ENCODE measurements at regions not wholly inside any gene's neighbourhood (a gene's known extent, or its start where the extent isn't known, plus 50 kb on each side); places are given as distances from the start of the nearest gene placed in this dataset.

DNA sequence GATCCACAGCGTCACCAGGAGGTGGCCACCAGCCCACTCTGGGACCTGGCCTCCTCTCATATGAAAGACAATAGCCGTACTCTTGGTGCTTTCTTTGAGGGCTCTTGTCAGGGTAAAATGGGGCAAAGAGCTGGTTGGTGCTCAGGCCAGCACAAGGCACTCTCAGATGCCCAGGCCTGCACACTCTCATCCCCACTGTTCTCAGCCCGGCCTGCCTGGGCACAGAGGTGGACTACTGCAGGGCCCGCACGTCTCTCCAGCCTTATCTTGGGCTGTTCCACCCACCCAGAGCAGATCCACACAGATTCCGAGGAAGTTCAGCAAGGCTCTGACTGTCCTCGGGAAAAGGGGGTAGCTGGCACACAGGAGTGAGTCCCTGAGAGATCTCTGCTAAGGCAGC, 122.8 kb upstream of the PRR20G start:
- peaks cover 8% of the 10 kb centered on the region for H3K27me3 Mint-ChIP-seq (ENCODE audit: unreplicated experiment)
- no peaks in the 10 kb centered on the region for H3K9me3 Mint-ChIP-seq (ENCODE audit: unreplicated experiment)
- DNase-seq (ENCODE audit: low spot score), result no peak
- TF ChIP-seq, protein P1, sequence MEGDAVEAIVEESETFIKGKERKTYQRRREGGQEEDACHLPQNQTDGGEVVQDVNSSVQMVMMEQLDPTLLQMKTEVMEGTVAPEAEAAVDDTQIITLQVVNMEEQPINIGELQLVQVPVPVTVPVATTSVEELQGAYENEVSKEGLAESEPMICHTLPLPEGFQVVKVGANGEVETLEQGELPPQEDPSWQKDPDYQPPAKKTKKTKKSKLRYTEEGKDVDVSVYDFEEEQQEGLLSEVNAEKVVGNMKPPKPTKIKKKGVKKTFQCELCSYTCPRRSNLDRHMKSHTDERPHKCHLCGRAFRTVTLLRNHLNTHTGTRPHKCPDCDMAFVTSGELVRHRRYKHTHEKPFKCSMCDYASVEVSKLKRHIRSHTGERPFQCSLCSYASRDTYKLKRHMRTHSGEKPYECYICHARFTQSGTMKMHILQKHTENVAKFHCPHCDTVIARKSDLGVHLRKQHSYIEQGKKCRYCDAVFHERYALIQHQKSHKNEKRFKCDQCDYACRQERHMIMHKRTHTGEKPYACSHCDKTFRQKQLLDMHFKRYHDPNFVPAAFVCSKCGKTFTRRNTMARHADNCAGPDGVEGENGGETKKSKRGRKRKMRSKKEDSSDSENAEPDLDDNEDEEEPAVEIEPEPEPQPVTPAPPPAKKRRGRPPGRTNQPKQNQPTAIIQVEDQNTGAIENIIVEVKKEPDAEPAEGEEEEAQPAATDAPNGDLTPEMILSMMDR (IDR thresholded peaks at IDR 0.05; ENCODE audit: unreplicated experiment), result no peak
- no peaks in the 10 kb centered on the region for H3K36me3 Mint-ChIP-seq (ENCODE audit: low read depth, unreplicated experiment)
- H3K4me3 Mint-ChIP-seq (ENCODE audit: unreplicated experiment), result no peak overlapping the region
- H3K4me1 Mint-ChIP-seq (ENCODE audit: unreplicated experiment), result peaks cover 8% of the 10 kb centered on the region
- H3K27ac Mint-ChIP-seq (ENCODE audit: unreplicated experiment), result no peak overlapping the region

DNA sequence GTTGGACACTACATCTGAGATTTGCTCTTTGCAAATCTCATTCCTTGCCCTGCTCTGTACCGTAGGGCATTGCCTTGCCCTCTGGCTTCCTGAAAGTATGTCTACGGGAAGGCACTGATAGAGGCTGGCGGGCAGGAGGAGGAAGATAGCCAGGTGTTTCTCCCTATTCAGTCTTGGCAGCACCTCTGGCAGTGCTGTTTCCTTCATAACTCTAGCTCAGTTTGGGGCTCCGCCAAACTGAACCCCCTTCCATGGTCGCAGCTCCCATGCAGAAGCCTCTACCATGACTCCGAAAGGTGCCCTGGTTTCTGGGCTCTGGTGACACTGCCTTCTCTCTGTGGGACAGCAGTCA, 122.3 kb upstream of the PRR20G start:
- Mint-ChIP-seq H3K27me3 (ENCODE audit: unreplicated experiment) (peaks cover 8% of the 10 kb centered on the region), H3K27ac (ENCODE audit: unreplicated experiment) (no peak overlapping the region), H3K9me3 (ENCODE audit: unreplicated experiment) (no peaks in the 10 kb centered on the region), H3K4me3 (ENCODE audit: unreplicated experiment) (no peak overlapping the region), H3K4me1 (ENCODE audit: unreplicated experiment) (peaks cover 8% of the 10 kb centered on the region), H3K36me3 (ENCODE audit: low read depth, unreplicated experiment) (no peaks in the 10 kb centered on the region)
- TF ChIP-seq, protein P1 (IDR thresholded peaks at IDR 0.05; ENCODE audit: unreplicated experiment), result no peak
- no peak for DNase-seq (ENCODE audit: low spot score)

DNA sequence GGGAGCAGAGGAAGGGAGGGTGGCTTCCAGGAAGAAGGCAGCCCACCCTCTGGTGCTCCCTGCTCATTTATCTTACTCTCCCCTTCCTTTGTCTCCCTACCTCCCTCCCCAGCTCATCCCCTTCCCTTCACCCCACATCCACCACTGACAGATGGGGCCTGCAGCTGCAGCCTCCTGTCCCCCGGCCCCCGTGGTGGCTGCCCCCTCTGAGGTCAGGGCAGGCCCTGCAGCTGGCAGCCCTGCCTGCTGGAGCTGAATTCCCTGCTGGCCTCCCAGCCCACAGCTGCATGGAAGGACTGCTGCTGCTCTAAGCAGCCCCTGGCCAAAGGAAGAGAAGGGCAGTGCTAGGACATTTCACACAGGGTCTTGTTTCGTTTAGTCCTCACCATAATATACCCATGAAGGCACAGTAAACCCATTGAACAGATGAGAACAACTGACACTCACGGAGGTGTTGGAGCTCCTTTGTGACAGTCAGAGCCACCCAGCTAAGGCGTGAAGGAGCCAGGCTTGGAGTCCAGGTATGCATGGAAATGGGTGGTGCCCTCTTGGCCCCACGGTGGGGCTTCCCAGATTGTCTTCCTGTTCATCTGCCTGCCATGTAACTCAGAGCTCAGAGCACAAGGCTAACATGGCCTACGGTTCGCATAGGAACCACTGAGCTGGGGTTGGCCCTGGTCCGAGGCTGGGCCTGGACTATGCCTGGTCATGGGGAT, 121.7 kb upstream of the PRR20G start:
- no peak for DNase-seq (ENCODE audit: low spot score)
- Mint-ChIP-seq H3K4me1 (ENCODE audit: unreplicated experiment) (peaks cover 8% of the 10 kb centered on the region), H3K4me3 (ENCODE audit: unreplicated experiment) (no peak overlapping the region), H3K36me3 (ENCODE audit: low read depth, unreplicated experiment) (no peaks in the 10 kb centered on the region), H3K27ac (ENCODE audit: unreplicated experiment) (peak overlapping the region; percentile 13), H3K9me3 (ENCODE audit: unreplicated experiment) (no peaks in the 10 kb centered on the region), H3K27me3 (ENCODE audit: unreplicated experiment) (peaks cover 8% of the 10 kb centered on the region)
- TF ChIP-seq, protein P1 (IDR thresholded peaks at IDR 0.05; ENCODE audit: unreplicated experiment), result no peak

DNA sequence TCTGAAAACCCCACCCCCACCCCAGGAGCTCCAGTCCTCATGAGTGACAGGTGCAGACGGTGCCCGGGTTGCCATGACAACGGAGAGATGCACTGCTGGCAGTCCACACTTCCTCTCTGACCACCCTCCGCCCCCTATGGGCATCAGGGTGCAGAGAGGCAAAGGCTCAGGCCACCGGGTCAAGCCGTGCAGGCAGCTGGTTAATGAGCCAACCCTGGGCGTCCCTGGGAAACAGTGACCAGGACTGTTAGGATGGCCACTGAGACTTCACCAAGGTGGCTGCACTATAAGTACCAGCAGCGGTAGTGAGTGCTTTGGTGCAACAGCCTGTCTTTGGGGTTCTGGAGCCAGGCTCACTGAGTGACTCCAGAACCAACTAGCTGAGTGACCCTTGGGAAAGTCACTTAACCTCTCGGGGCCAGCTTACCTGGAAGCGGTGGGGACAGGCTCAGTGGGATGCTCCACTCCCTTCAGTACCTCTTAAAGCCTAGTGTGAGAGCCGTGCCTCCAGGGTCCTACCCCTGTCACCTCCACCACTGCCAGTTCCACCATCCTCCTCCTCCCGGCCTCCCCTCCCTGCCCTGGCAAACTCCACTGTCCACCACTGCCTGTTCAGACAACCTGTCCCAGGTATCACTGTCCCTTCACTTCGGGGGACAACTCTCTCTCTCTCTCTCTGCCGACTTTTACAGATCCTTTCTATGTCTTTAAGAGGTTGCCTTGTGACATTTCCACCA, 121.0 kb upstream of the PRR20G start:
- H3K36me3 Mint-ChIP-seq (ENCODE audit: low read depth, unreplicated experiment), result no peaks in the 10 kb centered on the region
- TF ChIP-seq, protein P1 (IDR thresholded peaks at IDR 0.05; ENCODE audit: unreplicated experiment), result no peak
- H3K9me3 Mint-ChIP-seq (ENCODE audit: unreplicated experiment), result no peaks in the 10 kb centered on the region
- no peak overlapping the region for H3K4me3 Mint-ChIP-seq (ENCODE audit: unreplicated experiment)
- H3K4me1 Mint-ChIP-seq (ENCODE audit: unreplicated experiment), result peaks cover 8% of the 10 kb centered on the region
- peak overlapping the region; percentile 13 for H3K27ac Mint-ChIP-seq (ENCODE audit: unreplicated experiment)
- H3K27me3 Mint-ChIP-seq (ENCODE audit: unreplicated experiment), result peaks cover 8% of the 10 kb centered on the region
- DNase-seq (ENCODE audit: low spot score), result no peak

All from endothelial cell (in vitro differentiated cells).